T-helper 2 cell treated with Interferon-gamma antibody and Interleukin-4, amounts not matched to agents 5 μg/mL and 100 μg/mL, for 36 hours (primary cell): ENCODE measurements at regions not wholly inside any gene's neighbourhood (a gene's known extent, or its start where the extent isn't known, plus 50 kb on each side); places are given as distances from the start of the nearest gene placed in this dataset.

ENCODE experiments used
- DNase-seq: peaks from one replicate; pipeline ENCODE4 v3.0.0; 2021; ENCODE audit warnings: low spot score
- H3K27ac Mint-ChIP-seq: one replicate; pipeline ENCODE4 v1.8.0; 2021; ENCODE audit warnings: mild to moderate bottlenecking, mixed read lengths
- H3K27me3 Mint-ChIP-seq: one replicate; pipeline ENCODE4 v1.8.0; 2021; ENCODE audit warnings: low read depth, mixed read lengths
- H3K36me3 Mint-ChIP-seq: one replicate; pipeline ENCODE4 v1.8.0; 2021; ENCODE audit warnings: low read depth, mixed read lengths
- H3K4me1 Mint-ChIP-seq: one replicate; pipeline ENCODE4 v1.8.0; 2021; ENCODE audit warnings: low read depth, mixed read lengths
- H3K4me3 Mint-ChIP-seq: one replicate; pipeline ENCODE4 v1.8.0; 2022; ENCODE audit warnings: mild to moderate bottlenecking, moderate library complexity, mixed read lengths
- H3K9me3 Mint-ChIP-seq: one replicate; pipeline ENCODE4 v1.8.0; 2021; ENCODE audit warnings: mixed read lengths

DNA sequence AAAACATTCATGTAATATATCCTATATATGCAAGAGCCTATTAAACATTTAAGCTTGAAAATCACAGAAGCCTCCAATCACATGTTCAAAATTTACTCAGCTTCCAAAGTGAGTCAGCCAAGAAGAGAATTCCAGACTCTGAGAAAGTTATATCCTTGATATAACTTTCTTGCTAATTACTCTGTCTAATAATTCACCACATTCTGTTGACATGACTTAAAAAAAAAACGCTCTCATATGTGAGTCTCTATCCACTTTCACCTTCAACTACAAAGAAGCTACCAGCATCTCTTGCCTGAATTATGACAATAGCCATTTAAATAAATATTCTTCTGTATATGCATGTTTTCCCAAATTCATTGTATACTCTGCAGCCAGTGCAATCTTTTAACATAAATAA, 1116.3 kb upstream of the CADM2 start:
- no peaks in the 10 kb centered on the region for H3K4me1 Mint-ChIP-seq
- H3K27ac Mint-ChIP-seq = no peak overlapping the region
- peaks cover 21% of the 10 kb centered on the region for H3K9me3 Mint-ChIP-seq
- H3K4me3 Mint-ChIP-seq = no peak overlapping the region
- H3K27me3 Mint-ChIP-seq = no peaks in the 10 kb centered on the region
- H3K36me3 Mint-ChIP-seq = no peaks in the 10 kb centered on the region
- no peak for DNase-seq

DNA sequence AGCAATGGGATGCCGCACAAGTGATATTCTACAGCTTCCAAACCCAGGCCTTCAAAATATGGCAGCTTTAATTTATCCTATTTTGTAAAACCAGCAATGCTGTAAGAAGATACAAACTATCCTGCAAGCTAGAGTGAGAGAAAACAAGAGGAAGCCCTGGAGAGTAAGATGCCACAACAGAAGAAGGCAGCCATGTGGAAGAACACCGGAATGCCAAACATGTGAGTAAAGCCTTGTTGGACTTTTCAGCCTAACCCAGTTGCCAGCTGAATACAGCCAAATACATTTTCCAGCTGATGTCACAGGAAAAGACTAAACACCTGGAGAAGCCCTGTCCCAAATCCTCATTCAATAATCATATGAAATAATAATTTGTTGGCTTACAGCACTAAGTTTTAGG, 1115.1 kb upstream of the CADM2 start:
- H3K36me3 Mint-ChIP-seq = no peaks in the 10 kb centered on the region
- peaks cover 21% of the 10 kb centered on the region for H3K9me3 Mint-ChIP-seq
- H3K4me1 Mint-ChIP-seq = no peaks in the 10 kb centered on the region
- no peaks in the 10 kb centered on the region for H3K27me3 Mint-ChIP-seq
- H3K4me3 Mint-ChIP-seq = no peak overlapping the region
- DNase-seq = no peak
- H3K27ac Mint-ChIP-seq = no peak overlapping the region

- Mint-ChIP-seq H3K36me3 (no peaks in the 10 kb centered on the region), H3K4me1 (no peaks in the 10 kb centered on the region), H3K9me3 (peaks cover 36% of the 10 kb centered on the region), H3K27me3 (no peaks in the 10 kb centered on the region), H3K27ac (no peak overlapping the region), H3K4me3 (no peak overlapping the region)
- no peak for DNase-seq
Measured at GRCh38 chr3:83849106-83849730, 1109.6 kb upstream of the CADM2 start.

DNA sequence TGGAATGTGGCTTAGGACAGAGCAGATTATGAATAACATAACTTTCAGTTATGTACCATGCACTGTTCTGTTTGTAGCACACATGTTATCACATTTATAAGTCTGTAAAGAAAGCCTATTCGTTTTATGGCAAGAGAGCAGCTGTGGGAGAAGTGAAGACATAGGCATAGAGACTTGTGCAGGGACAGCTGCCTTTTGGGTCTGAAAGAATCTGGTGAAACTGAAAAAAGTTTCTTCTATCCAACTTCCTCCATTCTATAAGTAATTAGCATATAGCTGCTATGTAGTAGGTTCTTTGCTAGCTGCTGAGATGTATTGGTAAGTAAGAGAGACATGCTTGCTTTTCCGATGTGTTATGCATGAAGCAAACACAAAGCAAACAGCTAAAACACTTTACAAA, 1095.4 kb upstream of the CADM2 start:
- Mint-ChIP-seq H3K27me3 (no peaks in the 10 kb centered on the region), H3K36me3 (no peaks in the 10 kb centered on the region), H3K4me3 (no peak overlapping the region), H3K4me1 (no peaks in the 10 kb centered on the region), H3K9me3 (peaks cover 28% of the 10 kb centered on the region), H3K27ac (no peak overlapping the region)
- DNase-seq = no peak

- no peaks in the 10 kb centered on the region for H3K36me3 Mint-ChIP-seq
- no peak overlapping the region for H3K27ac Mint-ChIP-seq
- DNase-seq = no peak
- no peak overlapping the region for H3K4me3 Mint-ChIP-seq
- no peaks in the 10 kb centered on the region for H3K4me1 Mint-ChIP-seq
- H3K9me3 Mint-ChIP-seq = peaks cover 35% of the 10 kb centered on the region
- no peaks in the 10 kb centered on the region for H3K27me3 Mint-ChIP-seq
Measured at GRCh38 chr3:83868909-83869567, 1089.8 kb upstream of the CADM2 start.

- Mint-ChIP-seq H3K36me3 (no peaks in the 10 kb centered on the region), H3K4me1 (no peaks in the 10 kb centered on the region), H3K9me3 (peaks cover 39% of the 10 kb centered on the region), H3K4me3 (no peak overlapping the region), H3K27ac (no peak overlapping the region), H3K27me3 (no peaks in the 10 kb centered on the region)
- DNase-seq = no peak
Measured at GRCh38 chr3:83873550-83873949, 1085.2 kb upstream of the CADM2 start.

DNA sequence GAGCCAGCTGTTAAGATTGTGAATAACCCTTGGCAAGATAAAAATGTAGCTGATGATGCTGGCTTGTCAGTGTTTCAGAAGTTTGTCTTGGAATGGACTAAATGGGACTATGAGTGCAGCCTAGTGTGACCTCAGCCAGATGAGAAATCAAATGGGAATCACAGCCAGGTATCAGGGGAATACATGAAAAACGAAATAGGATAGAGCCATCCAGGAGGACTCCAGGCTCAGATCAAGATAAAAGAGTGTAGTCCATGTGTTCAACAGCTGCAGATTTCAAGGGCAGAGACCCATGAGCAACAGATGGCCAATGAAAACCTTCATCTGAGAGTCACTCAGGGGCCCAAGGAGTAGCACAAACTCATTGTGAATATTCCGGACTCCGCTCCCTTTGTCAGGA, 1080.9 kb upstream of the CADM2 start:
- H3K4me3 Mint-ChIP-seq = no peak overlapping the region
- no peak for DNase-seq
- H3K27ac Mint-ChIP-seq = no peak overlapping the region
- no peaks in the 10 kb centered on the region for H3K4me1 Mint-ChIP-seq
- peaks cover 25% of the 10 kb centered on the region for H3K9me3 Mint-ChIP-seq
- no peaks in the 10 kb centered on the region for H3K27me3 Mint-ChIP-seq
- no peaks in the 10 kb centered on the region for H3K36me3 Mint-ChIP-seq

- H3K4me1 Mint-ChIP-seq = no peaks in the 10 kb centered on the region
- no peaks in the 10 kb centered on the region for H3K36me3 Mint-ChIP-seq
- H3K4me3 Mint-ChIP-seq = no peak overlapping the region
- DNase-seq = no peak
- H3K27ac Mint-ChIP-seq = no peak overlapping the region
- peaks cover 14% of the 10 kb centered on the region for H3K9me3 Mint-ChIP-seq
- H3K27me3 Mint-ChIP-seq = no peaks in the 10 kb centered on the region
Measured at GRCh38 chr3:83882701-83883100, 1076.1 kb upstream of the CADM2 start.

DNA sequence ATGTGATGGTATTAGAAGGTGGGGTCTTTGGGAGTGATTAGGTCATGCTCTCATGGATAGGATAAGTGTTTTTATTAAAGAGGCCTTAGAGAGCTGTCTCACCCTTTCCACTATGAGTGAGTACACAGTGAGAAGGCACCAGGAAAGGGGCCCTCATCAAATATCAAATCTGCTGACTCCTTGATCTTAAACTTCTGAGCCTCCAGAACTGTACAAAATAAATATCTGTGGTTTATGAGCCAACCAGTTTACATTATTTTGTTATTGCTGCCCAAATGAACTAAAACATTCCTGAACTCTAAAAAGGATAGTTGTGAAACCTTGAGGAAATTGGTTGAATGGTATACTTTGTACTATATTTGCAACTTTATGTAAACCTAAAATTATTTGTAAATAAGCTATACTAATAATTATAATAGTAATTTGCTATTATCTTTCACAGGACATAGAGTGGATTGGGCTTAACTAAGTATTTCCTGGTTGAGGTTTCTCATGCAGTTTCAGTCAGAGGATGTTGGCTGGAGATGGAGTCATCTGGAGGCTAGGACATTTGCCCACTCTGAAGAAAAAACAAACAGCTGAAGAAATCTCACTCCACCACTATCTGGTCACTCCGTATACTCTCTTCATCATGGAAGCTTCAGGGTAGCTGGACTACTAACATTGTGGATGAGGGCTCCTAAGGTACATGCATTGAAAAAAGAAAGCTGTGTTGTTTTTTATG, 1068.6 kb upstream of the CADM2 start:
- Mint-ChIP-seq H3K4me1 (no peaks in the 10 kb centered on the region), H3K36me3 (no peaks in the 10 kb centered on the region), H3K27me3 (no peaks in the 10 kb centered on the region), H3K9me3 (peaks cover 30% of the 10 kb centered on the region), H3K27ac (no peak overlapping the region), H3K4me3 (no peak overlapping the region)
- no peak for DNase-seq

DNA sequence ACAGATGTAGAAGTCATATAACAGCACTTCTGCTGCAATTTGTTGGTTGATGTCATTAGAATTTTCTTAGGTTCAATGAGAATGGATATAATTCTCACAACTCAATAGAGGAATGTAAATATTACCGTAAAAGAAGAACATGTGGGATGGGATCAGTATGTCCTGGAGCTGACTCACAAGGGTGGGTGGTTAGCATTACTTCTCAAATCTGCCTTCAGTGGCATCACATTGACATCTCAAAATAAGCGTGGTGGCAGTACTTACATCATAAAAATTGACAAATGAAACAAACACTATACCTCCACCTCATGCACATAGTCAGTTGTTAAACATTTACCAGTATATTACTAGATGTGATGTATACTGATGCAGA, 1068.0 kb upstream of the CADM2 start:
- no peaks in the 10 kb centered on the region for H3K4me1 Mint-ChIP-seq
- peaks cover 34% of the 10 kb centered on the region for H3K9me3 Mint-ChIP-seq
- DNase-seq = no peak
- no peak overlapping the region for H3K4me3 Mint-ChIP-seq
- H3K27me3 Mint-ChIP-seq = no peaks in the 10 kb centered on the region
- H3K27ac Mint-ChIP-seq = no peak overlapping the region
- H3K36me3 Mint-ChIP-seq = no peaks in the 10 kb centered on the region

GRCh38 chr3:83894223-83894622, 1064.6 kb upstream of the CADM2 start:
- H3K36me3 Mint-ChIP-seq = no peaks in the 10 kb centered on the region
- no peaks in the 10 kb centered on the region for H3K4me1 Mint-ChIP-seq
- H3K9me3 Mint-ChIP-seq = peaks cover 36% of the 10 kb centered on the region
- H3K27ac Mint-ChIP-seq = no peak overlapping the region
- no peak for DNase-seq
- H3K27me3 Mint-ChIP-seq = no peaks in the 10 kb centered on the region
- H3K4me3 Mint-ChIP-seq = no peak overlapping the region

DNA sequence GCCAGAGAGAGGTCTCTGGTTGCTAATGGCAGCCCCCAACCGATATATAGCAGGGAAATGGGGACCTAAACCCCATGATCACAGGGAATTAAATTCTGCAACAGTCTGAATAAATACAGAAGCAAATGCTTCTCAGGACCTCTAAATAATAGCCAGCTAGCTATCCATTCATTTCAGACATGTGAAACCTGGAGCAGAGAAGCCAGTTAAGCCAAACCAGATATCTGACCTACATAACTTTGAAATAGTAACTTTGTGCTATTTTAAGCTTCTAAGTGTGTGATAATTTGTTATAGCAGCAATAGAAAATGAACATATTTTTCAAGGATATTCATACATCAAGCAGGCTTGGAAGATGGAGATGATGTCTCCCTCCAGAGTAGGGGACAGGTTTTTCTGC, 1062.9 kb upstream of the CADM2 start:
- no peak overlapping the region for H3K4me3 Mint-ChIP-seq

GRCh38 chr3:83902787-83903533, 1055.8 kb upstream of the CADM2 start:
- Mint-ChIP-seq H3K36me3 (no peaks in the 10 kb centered on the region), H3K4me1 (no peaks in the 10 kb centered on the region), H3K27me3 (no peaks in the 10 kb centered on the region), H3K27ac (no peak overlapping the region), H3K4me3 (no peak overlapping the region), H3K9me3 (peaks cover 33% of the 10 kb centered on the region)
- DNase-seq = no peak

More for the DNA sequence above, 1062.9 kb upstream of the CADM2 start:
- H3K9me3 Mint-ChIP-seq = peaks cover 35% of the 10 kb centered on the region
- DNase-seq = no peak
- H3K36me3 Mint-ChIP-seq = no peaks in the 10 kb centered on the region
- no peaks in the 10 kb centered on the region for H3K4me1 Mint-ChIP-seq
- H3K27me3 Mint-ChIP-seq = no peaks in the 10 kb centered on the region
- H3K27ac Mint-ChIP-seq = no peak overlapping the region

- Mint-ChIP-seq H3K9me3 (peaks cover 11% of the 10 kb centered on the region), H3K36me3 (no peaks in the 10 kb centered on the region), H3K4me1 (no peaks in the 10 kb centered on the region), H3K27me3 (no peaks in the 10 kb centered on the region), H3K27ac (no peak overlapping the region), H3K4me3 (no peak overlapping the region)
- DNase-seq = no peak
Measured at GRCh38 chr3:83913381-83913780, 1045.4 kb upstream of the CADM2 start.
